Common myeloid progenitor, CD34-positive (primary cell): ENCODE measurements at regions not wholly inside any gene's neighbourhood (a gene's known extent, or its start where the extent isn't known, plus 50 kb on each side); places are given as distances from the start of the nearest gene placed in this dataset.
"Not testable (repeated sequence)": the region's sequence is repeated elsewhere in the genome, so short reads cannot be mapped to it uniquely, and the experiment has no call there.

ENCODE experiments used
- CTCF ChIA-PET: fragments of 350-600 bp; sonication (Branson Sonifier 250); formaldehyde crosslinking; loops from one replicate; lab custom pipeline; 2021; ENCODE audit warnings: antibody characterized with exemption; lab: Charles Lee
- POLR2A ChIA-PET: fragments of 350-600 bp; sonication (Branson Sonifier 250); formaldehyde crosslinking; loops from one replicate; lab custom pipeline; 2021; ENCODE audit warnings: antibody characterized with exemption; lab: Charles Lee
- DNase-seq, 3 donors: peaks; one replicate each; pipeline versions ENCODE4 v3.0.0 to v3.0.0-alpha.2; 2013
- H3K27ac ChIP-seq, 2 experiments: 1 replicate in 1 of 2; 2 replicates in 1 of 2; pipeline ENCODE4 v1.7.0; 2013; ENCODE audit warnings: inconsistent platforms in 2 of 2, low read length in 2 of 2, mild to moderate bottlenecking in 2 of 2, low read depth in 1 of 2, moderate library complexity in 1 of 2; ENCODE audit not compliant: severe bottlenecking in 2 of 2, insufficient read depth in 1 of 2, poor library complexity in 1 of 2
- H3K27me3 ChIP-seq, 5 experiments: replicated peaks in 2 of 5; 1 replicate in 3 of 5; 2 replicates in 2 of 5; pipeline versions ENCODE4 v1.6.1 to v1.7.0; 2013; ENCODE audit warnings: low read length in 4 of 5, mild to moderate bottlenecking in 2 of 5, moderate library complexity in 2 of 5, inconsistent platforms in 1 of 5; ENCODE audit not compliant: insufficient read depth in 5 of 5, control insufficient read depth in 4 of 5
- H3K36me3 ChIP-seq, 4 experiments: 1 replicate in 2 of 4; 2 replicates in 2 of 4; pipeline versions ENCODE4 v1.6.1 to v1.7.0; 2013; ENCODE audit warnings: low read length in 3 of 4, control low read depth in 1 of 4, mild to moderate bottlenecking in 1 of 4; ENCODE audit not compliant: control insufficient read depth in 4 of 4, insufficient read depth in 4 of 4
- H3K4me1 ChIP-seq, 4 experiments: 1 replicate in 3 of 4; 2 replicates in 1 of 4; pipeline versions ENCODE4 v1.6.1 to v1.7.1; 2013; ENCODE audit warnings: low read length in 3 of 4, mild to moderate bottlenecking in 3 of 4, control low read depth in 1 of 4, inconsistent platforms in 1 of 4, moderate library complexity in 1 of 4; ENCODE audit not compliant: control insufficient read depth in 4 of 4, insufficient read depth in 4 of 4; ENCODE audit errors: control extremely low read depth in 1 of 4
- H3K4me3 ChIP-seq, 7 experiments: 1 replicate in 4 of 7; 2 replicates in 3 of 7; pipeline versions ENCODE4 v1.5.1 to v1.7.0; 2013; ENCODE audit warnings: mild to moderate bottlenecking in 7 of 7, low read length in 6 of 7, moderate library complexity in 6 of 7, inconsistent platforms in 2 of 7, low read depth in 2 of 7, control low read depth in 1 of 7; ENCODE audit not compliant: insufficient read depth in 4 of 7, control insufficient read depth in 1 of 7; ENCODE audit errors: extremely low read depth in 1 of 7
- H3K9me3 ChIP-seq, 5 experiments: 1 replicate in 4 of 5; 2 replicates in 1 of 5; pipeline versions ENCODE4 v1.6.1 to v1.7.1; 2013; ENCODE audit warnings: low read length in 4 of 5, mild to moderate bottlenecking in 2 of 5, inconsistent platforms in 1 of 5, low read depth in 1 of 5, moderate library complexity in 1 of 5; ENCODE audit not compliant: control insufficient read depth in 4 of 5, insufficient read depth in 2 of 5; ENCODE audit errors: control extremely low read depth in 1 of 5
- WGBS: methylation state at CpG from one replicate; pipeline ENCODE4 v1.1.5; 2013; ENCODE audit not compliant: insufficient coverage; 5-methylcytosine and 5-hydroxymethylcytosine counted together

DNA sequence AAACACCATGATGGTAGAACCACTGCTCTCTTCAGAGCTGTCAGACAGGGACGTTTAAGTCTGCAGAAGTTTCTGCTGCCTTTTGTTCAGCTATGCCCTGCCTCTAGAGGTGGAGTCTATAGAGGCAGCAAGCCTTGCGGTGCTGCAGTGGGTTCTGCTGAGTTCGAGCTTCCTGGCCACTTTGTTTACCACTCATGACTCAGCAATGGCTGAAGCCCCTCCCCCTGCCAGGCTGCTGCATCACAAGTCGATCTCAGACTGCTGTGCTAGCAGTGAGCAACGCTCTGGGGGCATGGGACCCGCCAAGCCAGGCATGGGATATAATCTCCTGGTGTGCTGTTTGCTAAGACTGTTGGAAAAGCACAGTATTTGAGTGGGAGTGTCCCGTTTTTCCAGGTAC is 229.5 kb upstream of the WDFY3 start:
- POLR2A ChIA-PET, H3K36me3 ChIP-seq, H3K4me3 ChIP-seq, CTCF ChIA-PET, H3K27me3 ChIP-seq, H3K4me1 ChIP-seq, H3K27ac ChIP-seq, H3K9me3 ChIP-seq, DNase-seq: not testable (repeated sequence)
- 90% methylated on average over 5 of the region's 7 CpGs for WGBS

DNA sequence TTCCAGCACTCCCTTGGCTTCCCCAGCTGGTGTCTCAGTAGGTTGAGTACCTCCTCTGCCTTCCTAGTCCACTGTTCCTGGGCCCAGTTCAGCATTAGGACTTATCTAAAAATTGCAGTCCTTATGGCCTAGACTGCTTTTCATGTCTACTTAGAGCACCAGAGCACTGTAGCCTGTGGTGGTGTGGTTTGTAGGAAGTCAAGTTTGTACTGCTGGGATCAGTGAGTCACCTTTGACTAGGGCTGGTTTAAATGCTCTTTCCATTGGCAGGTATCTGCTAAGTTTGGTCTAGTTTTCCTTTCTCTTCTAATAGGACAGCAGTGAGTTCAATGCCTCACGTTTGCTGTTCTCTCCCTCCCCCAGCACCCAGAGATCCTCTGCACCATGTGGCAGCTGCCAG is 233.6 kb upstream of the WDFY3 start:
- no peak overlapping the region for H3K4me3 ChIP-seq
- CTCF ChIA-PET = no interaction called here
- POLR2A ChIA-PET = no interaction called here

DNA sequence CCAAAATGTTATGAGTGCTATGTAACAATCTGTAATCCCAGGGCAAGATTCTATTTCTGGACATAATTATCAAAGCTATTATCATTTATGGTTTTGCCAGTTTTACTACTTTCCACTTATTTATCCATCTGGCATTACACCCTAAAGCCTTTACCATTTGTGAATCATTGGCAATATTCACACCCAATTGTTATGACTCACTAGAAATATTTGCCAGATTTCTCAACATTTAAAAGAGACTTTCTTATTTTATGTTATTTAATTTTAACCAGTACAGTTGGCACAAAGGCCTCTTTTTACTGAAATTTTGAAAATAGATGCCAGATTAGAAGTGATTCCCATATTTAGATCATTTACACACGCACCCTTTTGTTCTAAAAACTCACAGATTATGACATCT is 242.7 kb upstream of the WDFY3 start:
- H3K4me1 ChIP-seq = no peaks in the 10 kb centered on the region
- H3K27me3 ChIP-seq = no peaks in the 10 kb centered on the region
- no CpG with 5 or more reads among the region's 1 CpG for WGBS
- ChIA-PET POLR2A (no interaction called here), CTCF (no interaction called here)
- H3K4me3 ChIP-seq = no peak overlapping the region
- no peak for DNase-seq
- no peak overlapping the region for H3K27ac ChIP-seq
- H3K36me3 ChIP-seq = no peaks in the 10 kb centered on the region
- H3K9me3 ChIP-seq = no peaks in the 10 kb centered on the region

More for the DNA sequence above, 233.6 kb upstream of the WDFY3 start:
- H3K36me3 ChIP-seq = no peaks in the 10 kb centered on the region
- H3K9me3 ChIP-seq = peaks cover 0 to 9% (median 6%) of the 10 kb centered on the region in 5 experiments
- no peaks in the 10 kb centered on the region for H3K27me3 ChIP-seq
- H3K4me1 ChIP-seq = no peaks in the 10 kb centered on the region
- WGBS = no CpG with 5 or more reads among the region's 1 CpG
- H3K27ac ChIP-seq = no peak overlapping the region
- DNase-seq = no peak

DNA sequence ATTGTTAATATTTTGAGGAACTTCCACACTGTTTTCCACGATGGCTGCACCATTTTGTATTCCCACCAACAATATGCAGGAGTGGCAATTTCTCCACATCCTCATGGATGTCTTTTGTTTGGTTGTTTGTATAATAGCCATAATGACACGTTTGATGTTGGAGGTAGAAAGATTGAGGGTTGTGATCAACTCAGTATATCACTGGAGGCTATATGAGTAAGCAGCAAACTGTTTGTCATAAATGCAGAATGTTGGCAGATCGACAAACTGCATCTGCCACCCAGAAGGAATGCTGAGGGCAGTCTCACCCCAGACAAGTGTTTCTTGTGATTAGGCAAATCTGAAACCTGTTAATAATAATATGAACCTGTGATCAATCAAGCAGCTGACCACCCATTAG is 243.9 kb upstream of the WDFY3 start:
- Histone ChIP-seq H3K27ac (no peak overlapping the region), H3K4me3 (no peak overlapping the region), H3K4me1 (no peaks in the 10 kb centered on the region), H3K36me3 (no peaks in the 10 kb centered on the region), H3K27me3 (no peaks in the 10 kb centered on the region), H3K9me3 (no peaks in the 10 kb centered on the region)
- no peak for DNase-seq
- ChIA-PET POLR2A (no interaction called here), CTCF (no interaction called here)
- 68% methylated on average over 2 of the region's 3 CpGs for WGBS

DNA sequence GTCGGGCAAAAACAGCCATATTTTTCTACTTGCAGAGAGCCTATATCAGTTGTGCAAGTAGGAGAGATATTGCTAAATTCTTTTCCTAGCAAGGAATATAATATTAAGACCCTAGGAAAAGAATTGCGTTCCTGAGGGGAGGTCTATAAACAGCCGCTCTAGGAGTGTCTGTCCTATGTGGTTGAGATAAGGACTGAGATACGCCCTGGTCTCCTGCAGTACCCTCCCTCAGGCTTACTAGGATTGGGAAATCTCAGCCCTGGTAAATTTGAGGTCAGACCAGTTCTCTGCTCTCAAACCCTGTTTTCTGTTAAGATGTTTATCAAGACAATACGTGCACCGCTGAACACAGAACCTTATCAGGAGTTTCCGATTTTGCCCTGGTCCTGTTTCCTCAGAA is 250.1 kb upstream of the WDFY3 start:
- H3K9me3 ChIP-seq, POLR2A ChIA-PET, H3K36me3 ChIP-seq, CTCF ChIA-PET, H3K27me3 ChIP-seq, H3K27ac ChIP-seq, H3K4me1 ChIP-seq, DNase-seq, H3K4me3 ChIP-seq: not testable (repeated sequence)
- WGBS = 50% methylated on average over 2 of the region's 7 CpGs

DNA sequence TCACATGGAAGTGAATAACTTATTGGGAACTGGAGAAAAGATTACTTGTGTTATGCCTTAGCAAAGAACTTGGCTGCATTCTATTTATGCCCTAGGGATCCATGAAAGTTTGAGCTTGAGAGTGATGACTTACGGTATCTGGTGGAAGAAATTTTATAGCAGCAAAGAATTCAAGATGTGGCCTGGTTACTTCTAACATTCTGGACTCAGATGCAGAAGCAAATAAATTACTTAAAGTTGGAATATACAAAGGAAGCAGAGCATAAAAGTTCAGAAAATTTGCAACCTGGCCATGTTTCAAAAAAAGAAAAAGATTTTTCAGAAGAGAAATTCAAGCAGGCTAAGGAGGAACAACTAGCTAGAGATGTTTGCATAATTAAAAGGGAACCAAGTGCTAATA is 252.3 kb upstream of the WDFY3 start:
- no peak overlapping the region for H3K4me3 ChIP-seq
- no peak for DNase-seq
- no peak overlapping the region for H3K27ac ChIP-seq
- CTCF ChIA-PET = no interaction called here
- POLR2A ChIA-PET = no interaction called here
- H3K9me3 ChIP-seq = peaks cover 0 to 7% (median 0%) of the 10 kb centered on the region in 5 experiments
- H3K36me3 ChIP-seq = no peaks in the 10 kb centered on the region
- 100% methylated on average over 1 of the region's 1 CpG for WGBS
- H3K4me1 ChIP-seq = no peaks in the 10 kb centered on the region
- H3K27me3 ChIP-seq = no peaks in the 10 kb centered on the region

DNA sequence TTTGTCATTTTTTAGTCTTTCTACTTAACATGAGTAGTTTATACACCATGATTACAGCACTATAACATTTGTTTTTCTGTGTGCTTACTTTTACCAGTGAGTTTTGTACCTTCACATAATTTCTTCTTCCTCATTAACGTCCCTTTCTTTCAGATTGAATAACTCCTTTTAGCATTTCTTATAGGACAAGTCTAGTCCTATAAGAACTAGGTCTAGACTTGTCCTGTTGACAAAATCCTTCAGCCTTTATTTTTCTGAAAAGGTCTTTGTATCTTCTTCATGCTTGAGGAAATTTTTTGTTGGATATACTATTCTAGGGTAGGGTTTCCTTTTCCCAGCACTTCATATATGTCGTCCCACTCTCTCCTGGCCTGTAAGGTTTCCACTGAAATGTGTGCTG is 253.3 kb upstream of the ARHGAP24 start:
- ChIA-PET POLR2A (no interaction called here), CTCF (no interaction called here)
- WGBS = 100% methylated on average over 1 of the region's 2 CpGs

More for the DNA sequence above, 253.3 kb upstream of the ARHGAP24 start:
- Histone ChIP-seq H3K27ac (no peak overlapping the region), H3K9me3 (peaks cover 0 to 3% (median 0%) of the 10 kb centered on the region in 5 experiments), H3K4me3 (no peak overlapping the region), H3K36me3 (no peaks in the 10 kb centered on the region), H3K27me3 (no peaks in the 10 kb centered on the region), H3K4me1 (no peaks in the 10 kb centered on the region)
- DNase-seq = no peak
